ENCODE measurements at regions not wholly inside any gene's neighbourhood (a gene's known extent, or its start where the extent isn't known, plus 50 kb on each side); places are given as distances from the start of the nearest gene placed in this dataset.

GRCh38 chr7:156046031-156046560 is 233.8 kb upstream of the SHH start:
- TF ChIP-seq CTCF (IDR thresholded peaks at IDR 0.05; ENCODE audit: poor library complexity, severe bottlenecking): no peak
- H3K27ac ChIP-seq (ENCODE audit: poor library complexity, severe bottlenecking): no peak overlapping the region

GRCh38 chr7:156043416-156044178 is 231.3 kb upstream of the SHH start:
- Histone ChIP-seq H3K4me3 (ENCODE audit: severe bottlenecking) (no peak overlapping the region), H3K27me3 (ENCODE audit: insufficient read depth, poor library complexity, severe bottlenecking) (peaks cover 3% of the 10 kb centered on the region), H3K9me3 (ENCODE audit: severe bottlenecking) (no peaks in the 10 kb centered on the region), H3K4me1 (ENCODE audit: insufficient read depth, poor library complexity, severe bottlenecking) (no peaks in the 10 kb centered on the region), H3K36me3 (ENCODE audit: low read depth) (no peaks in the 10 kb centered on the region), H3K27ac (ENCODE audit: poor library complexity, severe bottlenecking) (no peak overlapping the region)
- ATAC-seq (ENCODE audit: low read depth) (no peak), DNase-seq (ENCODE audit: low spot score) (no peak)
- TF ChIP-seq CTCF (IDR thresholded peaks at IDR 0.05; ENCODE audit: poor library complexity, severe bottlenecking): no peak

More at GRCh38 chr7:156046031-156046560, 233.8 kb upstream of the SHH start:
- ATAC-seq (ENCODE audit: low read depth): no peak
- no peak for DNase-seq (ENCODE audit: low spot score)
- Histone ChIP-seq H3K36me3 (ENCODE audit: low read depth) (no peaks in the 10 kb centered on the region), H3K4me1 (ENCODE audit: insufficient read depth, poor library complexity, severe bottlenecking) (no peaks in the 10 kb centered on the region), H3K9me3 (ENCODE audit: severe bottlenecking) (no peaks in the 10 kb centered on the region), H3K4me3 (ENCODE audit: severe bottlenecking) (no peak overlapping the region), H3K27me3 (ENCODE audit: insufficient read depth, poor library complexity, severe bottlenecking) (peaks cover 4% of the 10 kb centered on the region)

- Histone ChIP-seq H3K4me1 (ENCODE audit: insufficient read depth, poor library complexity, severe bottlenecking) (no peaks in the 10 kb centered on the region), H3K9me3 (ENCODE audit: severe bottlenecking) (no peaks in the 10 kb centered on the region), H3K36me3 (ENCODE audit: low read depth) (no peaks in the 10 kb centered on the region), H3K27me3 (ENCODE audit: insufficient read depth, poor library complexity, severe bottlenecking) (no peaks in the 10 kb centered on the region), H3K4me3 (ENCODE audit: severe bottlenecking) (no peak overlapping the region), H3K27ac (ENCODE audit: poor library complexity, severe bottlenecking) (no peak overlapping the region)
- DNase-seq (ENCODE audit: low spot score): no peak
- no peak for ATAC-seq (ENCODE audit: low read depth)
- TF ChIP-seq CTCF (IDR thresholded peaks at IDR 0.05; ENCODE audit: poor library complexity, severe bottlenecking): no peak
Measured at GRCh38 chr7:156041398-156041797, 229.1 kb upstream of the SHH start.

- Histone ChIP-seq H3K27me3 (ENCODE audit: insufficient read depth, poor library complexity, severe bottlenecking) (no peaks in the 10 kb centered on the region), H3K36me3 (ENCODE audit: low read depth) (no peaks in the 10 kb centered on the region), H3K4me3 (ENCODE audit: severe bottlenecking) (no peak overlapping the region), H3K27ac (ENCODE audit: poor library complexity, severe bottlenecking) (no peak overlapping the region), H3K4me1 (ENCODE audit: insufficient read depth, poor library complexity, severe bottlenecking) (no peaks in the 10 kb centered on the region), H3K9me3 (ENCODE audit: severe bottlenecking) (no peaks in the 10 kb centered on the region)
- no peak for ATAC-seq (ENCODE audit: low read depth)
- TF ChIP-seq CTCF (IDR thresholded peaks at IDR 0.05; ENCODE audit: poor library complexity, severe bottlenecking): no peak
- no peak for DNase-seq (ENCODE audit: low spot score)
Measured at GRCh38 chr7:156039971-156040677, 227.9 kb upstream of the SHH start.

Measured in RWPE2 (cell line).